B cell (primary cell): ENCODE measurements at regions not wholly inside any gene's neighbourhood (a gene's known extent, or its start where the extent isn't known, plus 50 kb on each side); places are given as distances from the start of the nearest gene placed in this dataset.

Source experiments
- EZH2 ChIP-seq: IDR thresholded peaks from 2 replicates; pipeline ENCODE4 v1.6.1; 2012; ENCODE audit warnings: borderline replicate concordance, low read depth, mild to moderate bottlenecking, moderate library complexity, low read length; ENCODE audit not compliant: insufficient read depth, poor library complexity, severe bottlenecking
- TF ChIP-seq, protein P1 (sequence below): fragments of 200-600 bp; IDR thresholded peaks from one replicate; pipeline ENCODE4 v1.8.0; 2022; ENCODE audit warnings: antibody characterized with exemption, mild to moderate bottlenecking

DNA sequence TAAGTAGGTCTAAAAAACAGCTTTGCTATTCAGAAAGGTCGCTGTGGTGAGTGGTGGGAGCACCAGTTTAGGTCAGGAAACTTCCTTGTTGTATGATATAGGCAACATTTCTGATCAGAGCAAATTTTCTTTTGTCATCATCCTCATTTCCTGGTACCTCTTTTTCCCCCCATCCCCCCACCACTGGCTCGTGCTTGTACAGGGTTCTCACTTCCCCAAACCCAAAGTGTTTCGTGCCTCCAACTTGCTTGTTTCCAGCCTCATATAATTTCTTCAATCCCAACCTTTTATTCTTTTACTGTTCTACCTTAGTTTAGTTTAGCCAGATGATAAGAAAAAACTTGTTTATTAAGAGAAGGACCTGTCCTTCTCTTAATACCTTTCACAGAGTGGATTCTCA lies 209.4 kb upstream of the JAG1 start:
- TF ChIP-seq, protein P1, sequence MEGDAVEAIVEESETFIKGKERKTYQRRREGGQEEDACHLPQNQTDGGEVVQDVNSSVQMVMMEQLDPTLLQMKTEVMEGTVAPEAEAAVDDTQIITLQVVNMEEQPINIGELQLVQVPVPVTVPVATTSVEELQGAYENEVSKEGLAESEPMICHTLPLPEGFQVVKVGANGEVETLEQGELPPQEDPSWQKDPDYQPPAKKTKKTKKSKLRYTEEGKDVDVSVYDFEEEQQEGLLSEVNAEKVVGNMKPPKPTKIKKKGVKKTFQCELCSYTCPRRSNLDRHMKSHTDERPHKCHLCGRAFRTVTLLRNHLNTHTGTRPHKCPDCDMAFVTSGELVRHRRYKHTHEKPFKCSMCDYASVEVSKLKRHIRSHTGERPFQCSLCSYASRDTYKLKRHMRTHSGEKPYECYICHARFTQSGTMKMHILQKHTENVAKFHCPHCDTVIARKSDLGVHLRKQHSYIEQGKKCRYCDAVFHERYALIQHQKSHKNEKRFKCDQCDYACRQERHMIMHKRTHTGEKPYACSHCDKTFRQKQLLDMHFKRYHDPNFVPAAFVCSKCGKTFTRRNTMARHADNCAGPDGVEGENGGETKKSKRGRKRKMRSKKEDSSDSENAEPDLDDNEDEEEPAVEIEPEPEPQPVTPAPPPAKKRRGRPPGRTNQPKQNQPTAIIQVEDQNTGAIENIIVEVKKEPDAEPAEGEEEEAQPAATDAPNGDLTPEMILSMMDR = no peak
- TF ChIP-seq EZH2 = no peak
